ENCODE measurements at regions not wholly inside any gene's neighbourhood (a gene's known extent, or its start where the extent isn't known, plus 50 kb on each side); places are given as distances from the start of the nearest gene placed in this dataset.
"Not testable (repeated sequence)": the region's sequence is repeated elsewhere in the genome, so short reads cannot be mapped to it uniquely, and the experiment has no call there.

GRCh38 chr16:88268186-88268970 lies 114.4 kb upstream of the ZNF469 start:
- CTCF ChIA-PET; DNase-seq (ENCODE audit: low read depth in 1 of 2, low spot score in 1 of 2); H3K4me3 ChIP-seq; ATAC-seq; POLR2A ChIA-PET; H3K9me3 ChIP-seq; H3K4me2 ChIP-seq; FAIRE-seq: not testable (repeated sequence)
- 85% methylated on average over 20 of the region's 20 CpGs for WGBS (ENCODE audit: missing lambda C conversion rate)
- peaks cover 17% of the 10 kb centered on the region for H3K4me1 ChIP-seq
- H3K27ac ChIP-seq = peak overlapping the region in 1 of 2 experiments; percentile 52; a peak in 2 of 6 replicates

GRCh38 chr16:88270171-88270790 lies 112.5 kb upstream of the ZNF469 start:
- H3K9me3 ChIP-seq; H3K4me1 ChIP-seq; FAIRE-seq; ATAC-seq; H3K4me3 ChIP-seq; POLR2A ChIA-PET; CTCF ChIA-PET; DNase-seq (ENCODE audit: low read depth in 1 of 2, low spot score in 1 of 2); H3K4me2 ChIP-seq: not testable (repeated sequence)
- WGBS (ENCODE audit: missing lambda C conversion rate) = 86% methylated on average over 9 of the region's 10 CpGs
- H3K27ac ChIP-seq = peak overlapping the region in 1 of 2 experiments; percentile 31; a peak in 3 of 6 replicates

- DNase-seq (ENCODE audit: low read depth in 1 of 2, low spot score in 1 of 2); POLR2A ChIA-PET; H3K9me3 ChIP-seq; ATAC-seq; H3K4me2 ChIP-seq; FAIRE-seq; H3K4me1 ChIP-seq; CTCF ChIA-PET; H3K27ac ChIP-seq; H3K4me3 ChIP-seq: not testable (repeated sequence)
- WGBS (ENCODE audit: missing lambda C conversion rate) = 83% methylated on average over 1 of the region's 11 CpGs
Observed at GRCh38 chr16:88271296-88271695, 111.5 kb upstream of the ZNF469 start.

- FAIRE-seq; ATAC-seq; CTCF ChIA-PET; H3K4me3 ChIP-seq; H3K4me2 ChIP-seq; POLR2A ChIA-PET; H3K4me1 ChIP-seq; H3K9me3 ChIP-seq; DNase-seq (ENCODE audit: low read depth in 1 of 2, low spot score in 1 of 2); H3K27ac ChIP-seq: not testable (repeated sequence)
- 48% methylated on average over 3 of the region's 3 CpGs for WGBS (ENCODE audit: missing lambda C conversion rate)
Observed at GRCh38 chr16:88271776-88272175, 111.0 kb upstream of the ZNF469 start.

GRCh38 chr16:88272437-88272836 lies 110.3 kb upstream of the ZNF469 start:
- DNase-seq (ENCODE audit: low read depth in 1 of 2, low spot score in 1 of 2); H3K4me3 ChIP-seq; H3K27ac ChIP-seq; H3K4me1 ChIP-seq; ATAC-seq; CTCF ChIA-PET; FAIRE-seq; H3K4me2 ChIP-seq; POLR2A ChIA-PET; H3K9me3 ChIP-seq: not testable (repeated sequence)
- 54% methylated on average over 12 of the region's 12 CpGs for WGBS (ENCODE audit: missing lambda C conversion rate)

- DNase-seq (ENCODE audit: low read depth in 1 of 2, low spot score in 1 of 2); H3K4me3 ChIP-seq; CTCF ChIA-PET; FAIRE-seq; H3K4me2 ChIP-seq; POLR2A ChIA-PET; H3K27ac ChIP-seq; H3K4me1 ChIP-seq; H3K9me3 ChIP-seq; ATAC-seq: not testable (repeated sequence)
- 76% methylated on average over 11 of the region's 11 CpGs for WGBS (ENCODE audit: missing lambda C conversion rate)
Observed at GRCh38 chr16:88274126-88274750, 108.5 kb upstream of the ZNF469 start.

GRCh38 chr16:88274847-88275246 lies 107.9 kb upstream of the ZNF469 start:
- Histone ChIP-seq H3K4me1 (no peaks in the 10 kb centered on the region), H3K9me3 (0 out of 3 replicates have a peak, but pooled peaks cover 4% of the 10 kb centered on the region), H3K4me3 (no peak overlapping the region), H3K4me2 (no peak overlapping the region), H3K27ac (no peak overlapping the region)
- CTCF ChIA-PET = no interaction called here
- 83% methylated on average over 17 of the region's 17 CpGs for WGBS (ENCODE audit: missing lambda C conversion rate)
- DNase-seq (ENCODE audit: low read depth in 1 of 2, low spot score in 1 of 2) = no peak
- POLR2A ChIA-PET = no interaction called here
- FAIRE-seq = no peak
- no peak for ATAC-seq
- TF ChIP-seq TFCP2L1 (CRISPR knock-in tag; IDR thresholded peaks at IDR 0.05) (no peak), FOSB (CRISPR knock-in tag; IDR thresholded peaks at IDR 0.05) (no peak), FOSL2 (IDR thresholded peaks at IDR 0.05) (no peak), FOSL2 (CRISPR knock-in tag; IDR thresholded peaks at IDR 0.05) (no peak), MAFK (IDR thresholded peaks at IDR 0.05; ENCODE audit: partially characterized antibody) (no peak), RARB (CRISPR knock-in tag; IDR thresholded peaks at IDR 0.05) (no peak), KDM5A (IDR thresholded peaks at IDR 0.05) (no peak), TP53 (CRISPR knock-in tag; IDR thresholded peaks at IDR 0.05) (no peak), POLR2A (IDR thresholded peaks at IDR 0.05; ENCODE audit: low read length) (no peak), RNF2 (IDR thresholded peaks at IDR 0.05; ENCODE audit: borderline replicate concordance, low read depth) (no peak), HDAC2 (IDR thresholded peaks at IDR 0.05) (no peak), PBX3 (IDR thresholded peaks at IDR 0.05) (no peak), ZC3H11A (IDR thresholded peaks at IDR 0.05) (no peak), BCL3 (IDR thresholded peaks at IDR 0.05) (no peak), MAX (IDR thresholded peaks at IDR 0.05) (no peak), RAD21 (conservative IDR thresholded peaks at IDR 0.05 in 1 of 2, IDR thresholded peaks at IDR 0.05 in 1 of 2) (no peak), NPAS2 (CRISPR knock-in tag; IDR thresholded peaks at IDR 0.05; ENCODE audit: borderline replicate concordance) (no peak)
